Stomach (tissue), 8 donors: ENCODE measurements at regions not wholly inside any gene's neighbourhood (a gene's known extent, or its start where the extent isn't known, plus 50 kb on each side); places are given as distances from the start of the nearest gene placed in this dataset.
"Not testable (repeated sequence)": the region's sequence is repeated elsewhere in the genome, so short reads cannot be mapped to it uniquely, and the experiment has no call there.

Source experiments
- DNase-seq, 2 donors: peaks; one replicate each; pipeline versions ENCODE4 v3.0.0 to v3.0.0-alpha.2; 2013 to 2019
- H3K27ac ChIP-seq, 5 donors: fragments of 200-600 bp in 4 of 5; sonication (generic) in 4 of 5; one replicate each; pipeline ENCODE4 v1.5.1; 2013 to 2019; ENCODE audit warnings: mild to moderate bottlenecking in 1 of 5, moderate library complexity in 1 of 5
- H3K27me3 ChIP-seq, 3 donors: fragments of 200-600 bp; sonication (generic); one replicate each; pipeline ENCODE4 v1.5.1; 2017 to 2019; ENCODE audit warnings: mixed run types in 1 of 3
- H3K36me3 ChIP-seq, 4 donors: fragments of 200-600 bp; sonication (generic); 1 replicate in 3 of 4; 2 replicates in 1 of 4; pipeline ENCODE4 v1.5.1; 2016 to 2019
- H3K4me1 ChIP-seq, 4 donors: fragments of 200-600 bp; sonication (generic); one replicate each; pipeline ENCODE4 v1.5.1; 2016 to 2019
- H3K4me3 ChIP-seq, 4 donors: fragments of 200-600 bp; sonication (generic) in 3 of 4; one replicate each; pipeline ENCODE4 v1.5.1; 2016 to 2019; ENCODE audit warnings: mild to moderate bottlenecking in 1 of 4
- H3K9me3 ChIP-seq, 4 donors: fragments of 200-600 bp; sonication (generic); one replicate each; pipeline ENCODE4 v1.5.1; 2016 to 2019
- EP300 ChIP-seq: sonication (generic); formaldehyde crosslinking; IDR thresholded peaks from one replicate; pipeline ENCODE4 v1.6.1; 2017; ENCODE audit warnings: antibody characterized with exemption
- POLR2A ChIP-seq, 4 donors: fragments of 450-650 bp; IDR thresholded peaks; one replicate each; pipeline ENCODE4 v1.6.1; 2016; ENCODE audit warnings: antibody characterized with exemption in 4 of 4, control low read depth in 2 of 4, mild to moderate bottlenecking in 1 of 4, moderate library complexity in 1 of 4
- POLR2AphosphoS5 ChIP-seq, 3 donors: sonication (generic); formaldehyde crosslinking; IDR thresholded peaks; one replicate each; pipeline ENCODE4 v1.6.1; 2016; ENCODE audit warnings: antibody characterized with exemption in 3 of 3
- WGBS, 5 donors: extraction: QIAGEN DNeasy Blood & Tissue Kit in 3 of 5; methylation state at CpG; one replicate each; pipeline versions ENCODE4 v1.1.5 to v1.1.7; 2013 to 2018; 5-methylcytosine and 5-hydroxymethylcytosine counted together
- intact Hi-C: fragments of 100-400 bp; cut with DNase I; formaldehyde crosslinking; loops from one replicate; pipeline ENCODE4 v1.15.1; 2023; ENCODE audit warnings: low total_unique reads
- TF ChIP-seq, protein P1 (sequence below), 7 experiments: fragments of 450-650 bp in 4 of 7; fragments of 200-600 bp in 3 of 7; sonication (generic) in 3 of 7; IDR thresholded peaks; one replicate each; pipeline ENCODE4 v1.5.1; 2016 to 2019; ENCODE audit warnings: antibody characterized with exemption in 7 of 7, control low read depth in 2 of 7, mild to moderate bottlenecking in 1 of 7
- donor health status: healthy with polysubstance abuse.
- donor health status: Bipolar disorder and iron deficiency.
- donor health status: healthy.

DNA sequence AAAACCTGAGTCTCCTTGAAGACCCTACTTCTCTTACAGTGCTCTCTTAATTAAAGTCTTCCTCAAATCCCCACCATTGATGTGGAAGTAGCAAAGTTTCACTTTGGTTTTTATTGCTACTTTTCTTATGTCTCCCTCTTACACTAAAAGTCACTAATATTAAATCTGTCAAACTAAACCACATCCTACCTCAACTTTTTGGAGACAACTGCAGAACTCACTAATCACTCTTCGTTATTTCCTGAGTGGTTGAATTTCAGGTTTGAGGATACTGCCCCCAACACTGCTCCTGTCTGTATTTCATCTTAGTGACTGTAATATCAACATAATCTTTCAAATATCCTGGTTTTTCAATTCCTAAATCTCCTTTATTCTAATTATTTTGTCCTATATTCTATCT lies 213.0 kb upstream of the PDE3A start:
- H3K27ac ChIP-seq = no peak overlapping the region
- TF ChIP-seq EP300 (no peak), POLR2A (IDR thresholded peaks at IDR 0.05) (no peak), POLR2AphosphoS5 (IDR thresholded peaks at IDR 0.05) (no peak)
- TF ChIP-seq, protein P1, sequence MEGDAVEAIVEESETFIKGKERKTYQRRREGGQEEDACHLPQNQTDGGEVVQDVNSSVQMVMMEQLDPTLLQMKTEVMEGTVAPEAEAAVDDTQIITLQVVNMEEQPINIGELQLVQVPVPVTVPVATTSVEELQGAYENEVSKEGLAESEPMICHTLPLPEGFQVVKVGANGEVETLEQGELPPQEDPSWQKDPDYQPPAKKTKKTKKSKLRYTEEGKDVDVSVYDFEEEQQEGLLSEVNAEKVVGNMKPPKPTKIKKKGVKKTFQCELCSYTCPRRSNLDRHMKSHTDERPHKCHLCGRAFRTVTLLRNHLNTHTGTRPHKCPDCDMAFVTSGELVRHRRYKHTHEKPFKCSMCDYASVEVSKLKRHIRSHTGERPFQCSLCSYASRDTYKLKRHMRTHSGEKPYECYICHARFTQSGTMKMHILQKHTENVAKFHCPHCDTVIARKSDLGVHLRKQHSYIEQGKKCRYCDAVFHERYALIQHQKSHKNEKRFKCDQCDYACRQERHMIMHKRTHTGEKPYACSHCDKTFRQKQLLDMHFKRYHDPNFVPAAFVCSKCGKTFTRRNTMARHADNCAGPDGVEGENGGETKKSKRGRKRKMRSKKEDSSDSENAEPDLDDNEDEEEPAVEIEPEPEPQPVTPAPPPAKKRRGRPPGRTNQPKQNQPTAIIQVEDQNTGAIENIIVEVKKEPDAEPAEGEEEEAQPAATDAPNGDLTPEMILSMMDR (IDR thresholded peaks at IDR 0.05) = no peak
- no peak overlapping the region for H3K4me3 ChIP-seq
- intact Hi-C loops = no loop called here
- no peak for DNase-seq
- H3K36me3 ChIP-seq = no peaks in the 10 kb centered on the region
- H3K9me3 ChIP-seq = no peaks in the 10 kb centered on the region
- H3K27me3 ChIP-seq = no peaks in the 10 kb centered on the region
- WGBS, 5 donors = 64 to 78% (median 76%) methylated on average over 1 of the region's 1 CpG
- no peaks in the 10 kb centered on the region for H3K4me1 ChIP-seq

DNA sequence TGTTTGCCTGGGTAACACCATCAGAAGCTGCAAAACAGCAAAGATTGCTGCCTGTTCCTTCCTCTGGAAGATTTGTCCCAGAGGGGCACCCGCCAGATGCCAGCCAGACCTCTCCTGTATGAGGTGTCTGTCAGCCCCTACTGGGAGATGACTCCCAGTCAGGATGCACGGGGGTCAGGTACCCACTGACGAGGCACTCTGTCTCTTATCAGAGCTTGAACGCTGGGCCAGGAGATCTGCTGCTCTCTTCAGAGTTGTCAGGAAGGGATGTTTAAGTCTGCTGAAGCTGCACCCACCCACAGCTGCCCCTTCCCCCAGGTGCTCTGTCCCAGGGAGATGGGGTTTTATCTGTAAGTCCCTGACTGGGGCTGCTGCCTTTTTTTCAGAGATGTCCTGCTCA lies 207.4 kb upstream of the PDE3A start:
- H3K4me3 ChIP-seq, intact Hi-C loops, DNase-seq, H3K27ac ChIP-seq, H3K27me3 ChIP-seq, H3K9me3 ChIP-seq, H3K4me1 ChIP-seq, H3K36me3 ChIP-seq: not testable (repeated sequence)
- 54 to 80% (median 64%) methylated on average over 4 of the region's 4 CpGs for WGBS, 5 donors

DNA sequence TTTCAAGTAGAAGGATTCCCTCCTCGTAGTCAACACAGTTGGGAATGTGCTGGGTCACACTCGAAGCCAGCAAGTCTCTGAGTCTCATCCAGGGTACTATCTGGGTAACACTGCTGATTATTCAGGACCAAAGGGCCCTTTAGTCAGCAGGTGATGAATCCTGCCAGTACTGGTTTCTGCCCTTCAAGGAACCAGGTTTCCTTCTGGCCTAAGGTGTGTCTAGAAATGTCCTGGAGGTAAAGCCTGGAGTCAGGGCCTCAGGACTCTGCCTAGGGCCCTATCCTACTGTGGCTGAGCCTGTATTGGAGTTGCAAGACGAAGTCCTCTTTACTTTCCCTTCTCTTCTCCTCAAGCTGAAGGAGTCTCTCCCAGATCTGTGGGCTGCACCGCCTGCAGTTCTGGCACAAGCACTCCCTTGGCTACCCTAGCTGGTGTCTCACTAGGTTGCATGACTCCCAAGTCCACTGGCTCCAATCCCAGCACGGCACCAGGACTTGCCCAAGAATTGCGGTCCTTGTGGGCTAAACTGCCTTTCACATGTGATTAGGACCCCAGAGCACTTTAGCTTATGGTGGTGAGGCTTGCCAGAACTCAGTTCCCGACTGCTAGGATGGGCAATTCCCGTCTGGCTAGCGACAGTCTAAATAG lies 193.7 kb upstream of the PDE3A start:
- Histone ChIP-seq H3K4me1 (peaks cover 0 to 9% (median 1%) of the 10 kb centered on the region in 4 donors), H3K4me3 (no peak overlapping the region), H3K36me3 (no peaks in the 10 kb centered on the region), H3K27me3 (peaks cover 0 to 33% (median 0%) of the 10 kb centered on the region in 3 donors), H3K9me3 (no peaks in the 10 kb centered on the region), H3K27ac (no peak overlapping the region)
- intact Hi-C loops = no loop called here
- 85 to 89% (median 87%) methylated on average over 6 to 9 of the region's 9 CpGs for WGBS, 5 donors
- peak in 1 of 2 donors; percentile 38 for DNase-seq
- TF ChIP-seq POLR2AphosphoS5 (IDR thresholded peaks at IDR 0.05) = no peak
- TF ChIP-seq EP300 = no peak
- TF ChIP-seq POLR2A (IDR thresholded peaks at IDR 0.05) = no peak

DNA sequence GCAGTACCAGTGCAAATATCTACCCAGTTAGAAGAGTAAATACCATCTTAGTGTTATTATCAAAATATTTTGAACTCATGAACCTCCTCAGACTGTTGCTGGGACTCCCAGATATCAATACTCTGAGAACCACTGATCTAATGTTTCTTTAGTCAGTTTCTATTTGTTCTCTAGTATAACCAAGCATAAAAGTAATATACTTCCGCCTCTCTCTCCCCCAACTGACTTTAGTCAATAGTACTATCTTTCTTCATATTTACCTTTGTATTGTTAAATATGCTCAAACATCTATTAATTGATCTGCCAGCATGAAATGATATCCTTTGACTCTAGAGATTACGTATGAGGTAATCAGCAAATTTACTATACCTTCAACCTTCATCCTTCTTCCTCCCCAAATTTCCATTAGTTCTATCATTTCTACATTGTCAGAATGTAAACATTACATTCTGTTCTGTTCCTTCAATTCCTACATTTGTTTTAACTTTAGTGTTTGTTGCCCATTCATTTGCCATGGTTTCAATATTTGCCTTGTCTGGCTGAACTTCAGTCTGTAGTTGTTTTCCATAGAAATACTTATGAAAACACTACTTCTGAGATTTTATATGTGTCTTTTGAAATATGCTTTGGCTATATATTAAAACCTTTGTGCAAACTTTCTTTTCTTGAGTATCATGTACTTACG lies 192.5 kb upstream of the PDE3A start:
- no peak overlapping the region for H3K27ac ChIP-seq
- WGBS, 5 donors = 39 to 58% (median 44%) methylated on average over 3 of the region's 3 CpGs
- DNase-seq = peak in 1 of 2 donors; percentile 59
- intact Hi-C loops = no loop called here
- H3K27me3 ChIP-seq = peaks cover 0 to 35% (median 0%) of the 10 kb centered on the region in 3 donors
- H3K4me1 ChIP-seq = peaks cover 0 to 9% (median 1%) of the 10 kb centered on the region in 4 donors
- peak in 1 of 3 donors; percentile 30 for TF ChIP-seq POLR2AphosphoS5 (IDR thresholded peaks at IDR 0.05)
- TF ChIP-seq EP300 = no peak
- no peaks in the 10 kb centered on the region for H3K36me3 ChIP-seq
- no peak overlapping the region for H3K4me3 ChIP-seq
- H3K9me3 ChIP-seq = no peaks in the 10 kb centered on the region

DNA sequence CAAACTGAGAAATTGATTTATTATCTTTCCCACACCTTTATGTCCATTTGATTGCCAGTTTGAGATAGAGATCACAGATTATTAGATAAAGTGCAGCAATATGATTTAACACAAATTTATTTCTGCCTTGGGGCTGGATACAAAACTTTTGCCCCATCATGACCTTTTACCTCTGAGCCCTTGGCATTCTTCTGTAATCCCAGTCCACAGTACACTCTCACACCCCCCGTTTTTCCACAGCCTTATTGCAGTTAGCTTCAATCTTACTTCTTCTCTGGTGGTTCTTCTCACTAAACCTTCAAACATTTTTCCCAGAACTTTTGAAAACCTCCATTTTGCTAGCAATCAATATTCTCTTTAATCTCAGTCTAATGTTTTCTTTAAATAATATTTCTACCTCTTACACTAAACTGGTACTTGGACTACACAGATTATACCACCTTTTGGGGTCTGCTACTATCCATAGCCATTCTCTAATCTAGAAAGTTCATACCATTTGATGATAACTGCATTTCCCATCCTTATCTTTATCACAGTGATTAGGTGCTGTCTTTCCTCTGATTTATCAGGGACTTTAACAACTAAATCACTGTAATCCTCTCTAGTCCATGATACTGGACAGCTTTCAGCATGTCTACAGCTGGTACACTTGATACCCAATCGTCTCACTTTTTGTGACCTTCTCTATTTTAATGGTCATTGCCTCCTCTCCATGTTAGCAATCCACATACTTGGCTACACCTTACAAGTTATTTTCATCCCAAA lies 186.7 kb upstream of the PDE3A start:
- H3K4me3 ChIP-seq = no peak overlapping the region
- TF ChIP-seq POLR2AphosphoS5 (IDR thresholded peaks at IDR 0.05) = no peak
- TF ChIP-seq, protein P1 (IDR thresholded peaks at IDR 0.05) = no peak
- TF ChIP-seq POLR2A (IDR thresholded peaks at IDR 0.05) = no peak
- no peak for TF ChIP-seq EP300
- intact Hi-C loops = no loop called here
- peaks cover 0 to 41% (median 0%) of the 10 kb centered on the region in 3 donors for H3K27me3 ChIP-seq
- H3K36me3 ChIP-seq = no peaks in the 10 kb centered on the region
- H3K9me3 ChIP-seq = no peaks in the 10 kb centered on the region
- no peaks in the 10 kb centered on the region for H3K4me1 ChIP-seq
- DNase-seq = no peak
- 60 to 75% (median 66%) methylated on average over 2 of the region's 2 CpGs for WGBS, 5 donors
- H3K27ac ChIP-seq = no peak overlapping the region
